Calu3 (cell line): ENCODE measurements at regions not wholly inside any gene's neighbourhood (a gene's known extent, or its start where the extent isn't known, plus 50 kb on each side); places are given as distances from the start of the nearest gene placed in this dataset.

Experiments used
- BruUV-seq: library from RNA; stranded (reverse); fragments of 400-500 nt; replicated peaks from 2 replicates; lab custom pipeline; 2021; lab: Mats Ljungman, UMichigan
- CTCF ChIA-PET: fragments of 300-600 bp; sonication (Branson Sonifier 250); formaldehyde crosslinking; loops from one replicate; lab custom pipeline; 2022; ENCODE audit warnings: antibody characterized with exemption; lab: Charles Lee
- DNase-seq: peaks from one replicate; pipeline ENCODE4 v3.0.0; 2022
- H3K27ac Mint-ChIP-seq: one replicate; pipeline ENCODE4 v1.8.0; 2022; ENCODE audit warnings: mixed read lengths; ENCODE audit not compliant: unreplicated experiment
- H3K27me3 Mint-ChIP-seq: one replicate; pipeline ENCODE4 v1.8.0; 2022; ENCODE audit warnings: mixed read lengths; ENCODE audit not compliant: unreplicated experiment
- H3K36me3 Mint-ChIP-seq: one replicate; pipeline ENCODE4 v1.8.0; 2022; ENCODE audit warnings: mild to moderate bottlenecking, moderate library complexity, mixed read lengths; ENCODE audit not compliant: insufficient read depth, unreplicated experiment
- H3K4me1 Mint-ChIP-seq: one replicate; pipeline ENCODE4 v1.8.0; 2022; ENCODE audit warnings: mild to moderate bottlenecking, low read depth, mixed read lengths; ENCODE audit not compliant: unreplicated experiment
- H3K4me3 Mint-ChIP-seq: one replicate; pipeline ENCODE4 v1.8.0; 2022; ENCODE audit warnings: mild to moderate bottlenecking, low read depth, moderate library complexity, mixed read lengths; ENCODE audit not compliant: unreplicated experiment
- H3K9me3 Mint-ChIP-seq: one replicate; pipeline ENCODE4 v1.8.0; 2022; ENCODE audit warnings: low read depth, mixed read lengths; ENCODE audit not compliant: unreplicated experiment
- intact Hi-C: fragments of 100-400 bp; cut with micrococcal nuclease; formaldehyde crosslinking; loops from one replicate; pipeline ENCODE4 v1.10.0; 2022; ENCODE audit not compliant: unreplicated experiment
- TF ChIP-seq, protein P1 (sequence below): fragments of 200-600 bp; IDR thresholded peaks from one replicate; pipeline ENCODE4 v1.8.0; 2022; ENCODE audit warnings: antibody characterized with exemption; ENCODE audit not compliant: unreplicated experiment

DNA sequence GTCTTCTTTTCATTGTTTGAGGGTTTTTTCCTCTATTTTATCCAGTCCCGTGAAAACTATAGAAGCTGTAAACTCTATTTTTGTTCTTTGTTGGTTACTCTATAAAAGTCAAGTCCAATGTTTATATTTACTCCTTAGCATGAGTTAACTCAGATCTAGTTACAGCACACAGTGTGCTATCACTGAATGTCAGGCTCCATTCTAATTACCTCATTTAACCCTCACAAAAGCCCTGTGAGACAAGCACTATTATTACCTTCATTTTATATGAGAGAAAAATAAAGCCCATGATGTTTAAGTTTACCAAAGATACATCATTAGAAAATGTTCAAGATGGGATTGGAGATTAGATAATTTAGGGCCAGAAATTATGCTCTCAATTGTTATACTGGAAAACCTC lies 251.4 kb upstream of the SNX7 start:
- Mint-ChIP-seq H3K9me3 (peaks cover 7% of the 10 kb centered on the region), H3K27me3 (no peaks in the 10 kb centered on the region), H3K27ac (no peak overlapping the region), H3K4me3 (no peak overlapping the region), H3K4me1 (peaks cover 3% of the 10 kb centered on the region), H3K36me3 (no peaks in the 10 kb centered on the region)
- TF ChIP-seq, protein P1, sequence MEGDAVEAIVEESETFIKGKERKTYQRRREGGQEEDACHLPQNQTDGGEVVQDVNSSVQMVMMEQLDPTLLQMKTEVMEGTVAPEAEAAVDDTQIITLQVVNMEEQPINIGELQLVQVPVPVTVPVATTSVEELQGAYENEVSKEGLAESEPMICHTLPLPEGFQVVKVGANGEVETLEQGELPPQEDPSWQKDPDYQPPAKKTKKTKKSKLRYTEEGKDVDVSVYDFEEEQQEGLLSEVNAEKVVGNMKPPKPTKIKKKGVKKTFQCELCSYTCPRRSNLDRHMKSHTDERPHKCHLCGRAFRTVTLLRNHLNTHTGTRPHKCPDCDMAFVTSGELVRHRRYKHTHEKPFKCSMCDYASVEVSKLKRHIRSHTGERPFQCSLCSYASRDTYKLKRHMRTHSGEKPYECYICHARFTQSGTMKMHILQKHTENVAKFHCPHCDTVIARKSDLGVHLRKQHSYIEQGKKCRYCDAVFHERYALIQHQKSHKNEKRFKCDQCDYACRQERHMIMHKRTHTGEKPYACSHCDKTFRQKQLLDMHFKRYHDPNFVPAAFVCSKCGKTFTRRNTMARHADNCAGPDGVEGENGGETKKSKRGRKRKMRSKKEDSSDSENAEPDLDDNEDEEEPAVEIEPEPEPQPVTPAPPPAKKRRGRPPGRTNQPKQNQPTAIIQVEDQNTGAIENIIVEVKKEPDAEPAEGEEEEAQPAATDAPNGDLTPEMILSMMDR = no peak
- intact Hi-C loops = no loop called here
- no peak for DNase-seq
- BruUV-seq = no TSS peak
- CTCF ChIA-PET = no interaction called here

DNA sequence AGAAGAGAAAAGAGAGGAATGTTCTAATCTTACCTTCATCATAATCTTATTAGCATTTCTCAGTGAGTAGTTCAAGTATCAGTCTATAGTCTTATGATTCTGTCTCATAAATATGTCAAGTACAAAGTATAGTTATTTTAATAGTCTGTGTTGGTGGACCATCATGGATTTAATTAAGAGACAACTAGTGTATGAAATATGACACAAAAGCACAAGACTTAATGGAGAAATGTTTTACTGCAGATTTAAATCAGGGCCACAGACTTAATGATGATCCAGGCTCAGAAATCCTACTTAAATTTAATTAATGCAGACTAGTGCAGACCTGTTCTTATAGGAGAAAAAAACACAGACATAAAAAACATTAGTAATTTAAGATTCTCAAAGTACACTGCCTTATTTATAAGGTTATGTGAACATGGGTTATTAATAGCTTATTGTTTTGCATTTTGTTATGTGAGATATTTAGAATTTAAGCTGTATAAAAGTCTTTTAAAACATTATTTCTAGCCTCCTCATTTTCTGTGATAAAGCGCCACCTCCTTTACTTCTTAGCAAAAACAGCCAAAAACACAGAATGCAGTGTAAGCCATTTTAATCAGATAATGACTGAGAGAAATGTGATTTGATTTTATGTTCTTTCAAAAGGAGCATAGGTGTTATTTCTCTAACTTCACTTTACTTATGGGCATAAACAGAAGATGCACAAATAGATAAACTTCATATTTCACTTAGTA lies 255.0 kb upstream of the SNX7 start:
- H3K36me3 Mint-ChIP-seq = no peaks in the 10 kb centered on the region
- H3K4me1 Mint-ChIP-seq = no peaks in the 10 kb centered on the region
- H3K27me3 Mint-ChIP-seq = no peaks in the 10 kb centered on the region
- H3K4me3 Mint-ChIP-seq = no peak overlapping the region
- CTCF ChIA-PET = interaction anchor here (0.8 kb wide), 1 partner anchor 760 kb away, joined by 4 read pairs; no protein-coding TSS in a partner anchor
- no peak overlapping the region for H3K27ac Mint-ChIP-seq
- intact Hi-C loops = no loop called here
- DNase-seq = no peak
- no TSS peak for BruUV-seq
- no peaks in the 10 kb centered on the region for H3K9me3 Mint-ChIP-seq
- TF ChIP-seq, protein P1 = no peak

DNA sequence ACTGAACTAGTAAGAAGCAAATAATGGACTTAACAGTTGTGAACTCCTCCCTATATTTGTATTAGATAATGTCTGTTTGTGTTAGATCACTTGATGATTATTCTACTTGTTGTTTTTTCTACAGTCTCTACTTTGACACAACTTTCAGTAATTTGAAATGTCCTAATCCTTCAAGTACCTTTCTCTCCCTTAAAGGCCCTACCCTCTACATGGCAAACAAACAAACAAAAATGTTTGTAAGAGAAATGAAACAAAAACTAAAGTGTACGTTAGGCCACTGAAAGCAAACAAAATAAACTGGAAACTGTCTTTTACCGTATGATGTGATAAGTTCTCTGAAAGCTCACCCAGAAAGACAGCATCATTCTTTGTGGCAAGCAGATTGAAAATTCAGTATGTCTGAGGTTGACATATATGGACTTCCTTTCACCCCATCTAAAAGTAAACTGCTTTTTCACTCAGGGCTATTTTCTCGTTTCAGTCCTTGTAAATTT lies 255.9 kb upstream of the SNX7 start:
- DNase-seq = no peak
- Mint-ChIP-seq H3K4me3 (no peak overlapping the region), H3K4me1 (no peaks in the 10 kb centered on the region), H3K9me3 (no peaks in the 10 kb centered on the region), H3K27ac (no peak overlapping the region), H3K36me3 (no peaks in the 10 kb centered on the region), H3K27me3 (no peaks in the 10 kb centered on the region)
- intact Hi-C loops = no loop called here
- CTCF ChIA-PET = no interaction called here
- TF ChIP-seq, protein P1 = no peak
- BruUV-seq = no TSS peak

DNA sequence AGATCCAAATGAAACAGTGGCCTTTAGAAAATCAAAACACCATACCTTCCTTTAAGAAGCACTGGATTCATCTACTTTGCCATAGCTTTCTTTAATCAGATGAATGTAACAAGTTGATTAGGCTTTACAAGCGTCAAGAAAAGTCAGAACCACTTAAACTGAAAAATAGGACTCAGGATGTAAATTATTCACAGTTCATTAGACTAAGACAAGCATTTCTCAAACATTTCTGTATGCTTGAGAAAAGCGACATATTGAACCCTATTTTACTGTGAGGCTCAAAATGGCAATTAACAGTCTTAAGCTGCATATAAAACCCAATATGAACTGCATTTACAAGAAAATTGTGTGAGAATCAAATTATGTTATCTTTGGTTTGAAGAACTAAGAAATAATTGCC lies 256.7 kb upstream of the SNX7 start:
- no peak overlapping the region for H3K27ac Mint-ChIP-seq
- no TSS peak for BruUV-seq
- no peaks in the 10 kb centered on the region for H3K36me3 Mint-ChIP-seq
- intact Hi-C loops = no loop called here
- TF ChIP-seq, protein P1 = no peak
- no peak overlapping the region for H3K4me3 Mint-ChIP-seq
- no peaks in the 10 kb centered on the region for H3K9me3 Mint-ChIP-seq
- no peak for DNase-seq
- no peaks in the 10 kb centered on the region for H3K4me1 Mint-ChIP-seq
- CTCF ChIA-PET = no interaction called here
- H3K27me3 Mint-ChIP-seq = no peaks in the 10 kb centered on the region
